IMR-90 (cell line): ENCODE measurements at regions not wholly inside any gene's neighbourhood (a gene's known extent, or its start where the extent isn't known, plus 50 kb on each side); places are given as distances from the start of the nearest gene placed in this dataset.

Experiments
- ATAC-seq: fragments of 200-7000 bp; cut with Tn5 transposase; 2 replicates; pipeline ENCODE4 v1.9.1; 2020; ENCODE audit warnings: low read depth, mild to moderate bottlenecking, moderate library complexity
- BruUV-seq: library from RNA; stranded (reverse); fragments of 400-500 nt; replicated peaks from 2 replicates; lab custom pipeline; 2021; lab: Mats Ljungman, UMichigan
- CTCF ChIA-PET: fragments of 300-600 bp; formaldehyde crosslinking; extraction: SDS; loops from one replicate; lab custom pipeline; 2021; ENCODE audit warnings: antibody characterized with exemption; lab: Yijun Ruan, JAX
- POLR2A ChIA-PET: fragments of 300-600 bp; sonication (Branson Sonifier 250); formaldehyde crosslinking; loops from one replicate; lab custom pipeline; 2022; ENCODE audit warnings: antibody characterized with exemption; ENCODE audit not compliant: unreplicated experiment; lab: Charles Lee
- DNase-seq: peaks from one replicate; pipeline ENCODE4 v3.0.0; 2013
- H2AFZ ChIP-seq: replicated peaks from 2 replicates; pipeline ENCODE3; 2013; ENCODE audit warnings: low read length, mild to moderate bottlenecking; ENCODE audit not compliant: poor library complexity
- H2AK5ac ChIP-seq: 2 replicates; pipeline ENCODE4 v1.6.1; 2013; ENCODE audit warnings: low read depth, low read length, inconsistent platforms
- H2AK9ac ChIP-seq: replicated peaks from 2 replicates; pipeline ENCODE3; 2013; ENCODE audit warnings: mild to moderate bottlenecking, low read depth, low read length, moderate library complexity; ENCODE audit not compliant: poor library complexity
- H2BK120ac ChIP-seq: 2 replicates; pipeline ENCODE4 v1.6.1; 2013; ENCODE audit warnings: low read depth, low read length, inconsistent platforms
- H2BK15ac ChIP-seq: 3 replicates; pipeline ENCODE4 v1.6.1; 2013; ENCODE audit warnings: low read depth, low read length, inconsistent platforms
- H2BK20ac ChIP-seq: 2 replicates; pipeline ENCODE4 v1.6.1; 2013; ENCODE audit warnings: low read depth, mild to moderate bottlenecking, inconsistent platforms, low read length, moderate library complexity
- H2BK5ac ChIP-seq: 2 replicates; pipeline ENCODE4 v1.6.1; 2013; ENCODE audit warnings: mild to moderate bottlenecking, low read depth, low read length, inconsistent platforms; ENCODE audit not compliant: poor library complexity, severe bottlenecking
- H3K14ac ChIP-seq: replicated peaks from 2 replicates; pipeline ENCODE4 v1.6.1; 2013; ENCODE audit warnings: low read depth, low read length, inconsistent platforms
- H3K18ac ChIP-seq: 2 replicates; pipeline ENCODE4 v1.6.1; 2013; ENCODE audit warnings: low read depth, low read length, control low read depth
- H3K23ac ChIP-seq: 2 replicates; pipeline ENCODE4 v1.6.1; 2013; ENCODE audit warnings: low read depth, low read length, inconsistent platforms
- H3K27ac ChIP-seq: 2 replicates; pipeline ENCODE4 v1.5.1; 2013; ENCODE audit warnings: mild to moderate bottlenecking, control low read depth, low read length; ENCODE audit not compliant: insufficient read depth
- H3K27me3 ChIP-seq: 2 replicates; pipeline ENCODE4 v1.6.1; 2013; ENCODE audit warnings: low read length; ENCODE audit not compliant: control insufficient read depth, insufficient read depth
- H3K36me3 ChIP-seq: 2 replicates; pipeline ENCODE4 v1.6.1; 2013; ENCODE audit warnings: low read length, mixed read lengths; ENCODE audit not compliant: control insufficient read depth, insufficient read depth
- H3K4ac ChIP-seq: 2 replicates; pipeline ENCODE4 v1.6.1; 2013; ENCODE audit warnings: low read depth, low read length, inconsistent platforms
- H3K4me1 ChIP-seq: 2 replicates; pipeline ENCODE4 v1.6.1; 2013; ENCODE audit warnings: low read length, mixed read lengths; ENCODE audit not compliant: control insufficient read depth, insufficient read depth
- H3K4me2 ChIP-seq: 2 replicates; pipeline ENCODE4 v1.6.1; 2013; ENCODE audit warnings: low read depth, mild to moderate bottlenecking, control low read depth, low read length, moderate library complexity
- H3K4me3 ChIP-seq: 2 replicates; pipeline ENCODE4 v1.5.1; 2013; ENCODE audit warnings: low read depth, mild to moderate bottlenecking, control low read depth, low read length, moderate library complexity; ENCODE audit not compliant: insufficient read depth
- H3K56ac ChIP-seq: 2 replicates; pipeline ENCODE4 v1.6.1; 2013; ENCODE audit warnings: low read length, inconsistent platforms; ENCODE audit not compliant: insufficient read depth; ENCODE audit errors: extremely low read depth
- H3K79me1 ChIP-seq, 2 experiments: 2 replicates each; pipeline ENCODE4 v1.6.1; 2013; ENCODE audit warnings: low read length in 2 of 2, inconsistent platforms in 1 of 2, low read depth in 1 of 2
- H3K9ac ChIP-seq: 2 replicates; pipeline ENCODE4 v1.6.1; 2013; ENCODE audit warnings: low read depth, low read length, control low read depth
- H3K9me1 ChIP-seq: 2 replicates; pipeline ENCODE4 v1.6.1; 2013; ENCODE audit warnings: low read length, inconsistent platforms; ENCODE audit not compliant: insufficient read depth
- H3K9me3 ChIP-seq: 2 replicates; pipeline ENCODE4 v1.6.1; 2013; ENCODE audit warnings: low read length; ENCODE audit not compliant: control insufficient read depth, insufficient read depth
- H4K20me1 ChIP-seq: 2 replicates; pipeline ENCODE4 v1.6.1; 2013; ENCODE audit warnings: low read length, inconsistent platforms; ENCODE audit not compliant: insufficient read depth
- H4K5ac ChIP-seq: 2 replicates; pipeline ENCODE4 v1.6.1; 2013; ENCODE audit warnings: mild to moderate bottlenecking, low read depth, low read length, control low read depth
- H4K8ac ChIP-seq, 2 experiments: 2 replicates each; pipeline ENCODE4 v1.6.1; 2013; ENCODE audit warnings: low read depth in 2 of 2, low read length in 2 of 2, control low read depth in 1 of 2, inconsistent platforms in 1 of 2
- H4K91ac ChIP-seq: 2 replicates; pipeline ENCODE4 v1.6.1; 2013; ENCODE audit warnings: low read depth, low read length, inconsistent platforms; ENCODE audit not compliant: insufficient read depth
- CEBPB ChIP-seq: IDR thresholded peaks from 2 replicates; pipeline ENCODE4 v1.6.1; 2012; ENCODE audit warnings: low read depth, low read length, improper control_type of control experiment
- MAZ ChIP-seq: IDR thresholded peaks from 2 replicates; pipeline ENCODE4 v1.6.1; 2012; ENCODE audit warnings: low read depth, mild to moderate bottlenecking, low read length, improper control_type of control experiment, moderate library complexity, borderline replicate concordance
- NFE2L2 ChIP-seq: fragments of 150-350 bp; IDR thresholded peaks from 2 replicates; pipeline ENCODE4 v1.6.1; 2016; ENCODE audit warnings: low read depth, mild to moderate bottlenecking, low read length
- POLR2A ChIP-seq: IDR thresholded peaks from 2 replicates; pipeline ENCODE4 v1.6.1; 2012; ENCODE audit warnings: mild to moderate bottlenecking, low read depth, low read length
- RAD21 ChIP-seq: IDR thresholded peaks from 2 replicates; pipeline ENCODE4 v1.6.1; 2012; ENCODE audit warnings: low read length, improper control_type of control experiment
- RFX5 ChIP-seq: IDR thresholded peaks from 2 replicates; pipeline ENCODE4 v1.8.0; 2012; ENCODE audit warnings: low read depth, mild to moderate bottlenecking, low read length, moderate library complexity
- WGBS, 2 experiments: methylation state at CpG; one replicate each; pipeline versions ENCODE4 v1.1.5 to v1.1.7; 2013; ENCODE audit warnings: missing lambda C conversion rate in 2 of 2; ENCODE audit not compliant: insufficient read length in 1 of 2; ENCODE audit errors: extremely low coverage in 2 of 2; 5-methylcytosine and 5-hydroxymethylcytosine counted together
- dilution Hi-C: fragments of 300-500 bp; cut with HindIII; formaldehyde crosslinking; loops from one replicate; pipeline ENCODE4 v1.14.3; 2018; ENCODE audit warnings: low sequenced_read_pairs; ENCODE audit not compliant: unreplicated experiment
- in situ Hi-C: fragments of 300-500 bp; cut with MboI; formaldehyde crosslinking; loops from 3 replicates; pipeline ENCODE4 v1.14.3; 2019; ENCODE audit warnings: low sequenced_read_pairs, inconsistent platforms, mixed read lengths
- intact Hi-C: fragments of 100-400 bp; cut with micrococcal nuclease; formaldehyde crosslinking; loops from 2 replicates; pipeline ENCODE4 v1.10.0; 2022
- TF ChIP-seq, protein P1 (sequence below): fragments of 150-350 bp; IDR thresholded peaks from 2 replicates; pipeline ENCODE4 v1.6.1; 2017; ENCODE audit warnings: mild to moderate bottlenecking, antibody characterized with exemption, low read length, low read depth

DNA sequence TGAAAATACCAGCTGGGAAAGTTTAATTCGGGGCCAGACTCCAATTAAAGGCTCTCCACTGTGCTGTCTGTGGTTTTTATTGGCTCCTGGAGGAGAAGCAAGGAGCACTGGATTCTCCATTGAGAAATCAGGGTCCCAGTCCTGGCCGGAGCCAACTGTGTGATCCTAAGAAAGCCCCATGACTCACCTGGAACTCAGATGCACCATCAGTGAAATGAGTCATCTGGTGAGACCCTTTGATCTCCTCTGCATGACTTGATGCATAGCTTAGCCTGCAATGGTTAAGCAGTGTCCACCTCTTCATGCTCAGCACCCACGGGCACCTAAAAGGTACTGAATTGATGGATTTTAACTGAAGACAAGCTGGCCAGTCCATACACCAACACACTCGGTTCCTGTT is 119.2 kb upstream of the VCX3B start:
- H3K23ac ChIP-seq: no peak overlapping the region
- H3K27me3 ChIP-seq: no peaks in the 10 kb centered on the region
- no peaks in the 10 kb centered on the region for H3K4me1 ChIP-seq
- ATAC-seq: no peak
- H3K4me3 ChIP-seq: no peak overlapping the region
- H3K36me3 ChIP-seq: no peaks in the 10 kb centered on the region
- H3K9ac ChIP-seq: no peak overlapping the region
- no peak overlapping the region for H2BK20ac ChIP-seq
- no peak overlapping the region for H2AK5ac ChIP-seq
- dilution Hi-C loops: no loop called here
- peaks cover 23% of the 10 kb centered on the region for H3K9me3 ChIP-seq
- no peak overlapping the region for H3K56ac ChIP-seq
- intact Hi-C loops: no loop called here
- H3K14ac ChIP-seq: no peak overlapping the region
- H2BK15ac ChIP-seq: no peak overlapping the region
- no TSS peak for BruUV-seq
- H2BK5ac ChIP-seq: no peak overlapping the region
- no peak overlapping the region for H3K4me2 ChIP-seq
- in situ Hi-C loops: no loop called here
- H4K8ac ChIP-seq: no peak overlapping the region
- H4K5ac ChIP-seq: no peak overlapping the region
- CTCF ChIA-PET: no interaction called here
- no peak overlapping the region for H3K18ac ChIP-seq
- POLR2A ChIA-PET: no interaction called here
- no peak for DNase-seq
- H3K27ac ChIP-seq: no peak overlapping the region
- H2AK9ac ChIP-seq: no peak overlapping the region
- H4K91ac ChIP-seq: no peak overlapping the region
- no peak overlapping the region for H2BK120ac ChIP-seq
- TF ChIP-seq RFX5 (no peak), CEBPB (no peak), POLR2A (no peak), RAD21 (no peak), MAZ (no peak), NFE2L2 (no peak)
- TF ChIP-seq, protein P1, sequence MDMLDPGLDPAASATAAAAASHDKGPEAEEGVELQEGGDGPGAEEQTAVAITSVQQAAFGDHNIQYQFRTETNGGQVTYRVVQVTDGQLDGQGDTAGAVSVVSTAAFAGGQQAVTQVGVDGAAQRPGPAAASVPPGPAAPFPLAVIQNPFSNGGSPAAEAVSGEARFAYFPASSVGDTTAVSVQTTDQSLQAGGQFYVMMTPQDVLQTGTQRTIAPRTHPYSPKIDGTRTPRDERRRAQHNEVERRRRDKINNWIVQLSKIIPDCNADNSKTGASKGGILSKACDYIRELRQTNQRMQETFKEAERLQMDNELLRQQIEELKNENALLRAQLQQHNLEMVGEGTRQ: no peak
- H4K20me1 ChIP-seq: no peaks in the 10 kb centered on the region
- H3K9me1 ChIP-seq: no peaks in the 10 kb centered on the region
- no peaks in the 10 kb centered on the region for H3K79me1 ChIP-seq
- H2AFZ ChIP-seq: no peak overlapping the region
- no peak overlapping the region for H3K4ac ChIP-seq
- 60% methylated on average over 1 of the region's 4 CpGs; no CpG with 5 or more reads in 1 of the 2 experiments for WGBS, 2 experiments
